ENCODE measurements at regions not wholly inside any gene's neighbourhood (a gene's known extent, or its start where the extent isn't known, plus 50 kb on each side); places are given as distances from the start of the nearest gene placed in this dataset.

DNA sequence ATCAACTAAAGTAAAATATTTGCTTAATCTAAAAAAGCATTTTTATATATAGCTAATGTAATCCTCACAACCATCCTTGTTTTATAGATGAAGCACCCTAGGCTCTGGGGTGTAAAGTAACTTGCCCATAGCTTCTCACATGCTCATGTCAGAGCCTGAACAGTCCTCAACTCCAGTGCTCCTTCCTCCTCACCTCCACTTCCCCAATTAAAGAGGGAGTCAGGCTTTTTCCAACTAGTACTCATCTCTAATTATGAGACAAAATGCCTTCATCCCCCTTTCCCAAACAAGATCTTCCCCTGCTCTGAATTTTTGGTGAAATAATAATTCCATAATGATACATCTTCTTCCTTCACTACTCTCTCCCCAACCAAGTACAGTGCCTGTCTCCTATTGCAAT is 290.8 kb upstream of the PRDM1 start:
- DNase-seq (ENCODE audit: low read depth, low spot score) (no peak), FAIRE-seq (no peak)
- no peak overlapping the region for H2AFZ ChIP-seq (ENCODE audit: low read depth, low read length)
- peaks cover 0 to 2% of the 10 kb centered on the region in 2 experiments for H3K27me3 ChIP-seq (ENCODE audit: control insufficient read depth in 2 of 2, insufficient read depth in 2 of 2, low read length in 2 of 2)
- no peak overlapping the region for H3K4me3 ChIP-seq (replicated peaks in 1 of 3; ENCODE audit: insufficient read depth in 1 of 3, low read depth in 1 of 3, low read length in 3 of 3)
- no peaks in the 10 kb centered on the region for H4K20me1 ChIP-seq (replicated peaks; ENCODE audit: control insufficient read depth, extremely low read depth, insufficient read depth, low read length)
- no peaks in the 10 kb centered on the region for H3K4me1 ChIP-seq (ENCODE audit: control insufficient read depth, extremely low read depth, insufficient read depth, low read length)
- ChIA-PET CTCF (no interaction called here), POLR2A (no interaction called here)
- H3K79me2 ChIP-seq (ENCODE audit: control insufficient read depth, insufficient read depth, low read length), result no peaks in the 10 kb centered on the region
- intact Hi-C loops (cut with micrococcal nuclease), result no loop called here
- H3K36me3 ChIP-seq (ENCODE audit: control insufficient read depth in 2 of 2, extremely low read depth in 1 of 2, insufficient read depth in 2 of 2, low read length in 2 of 2), result no peaks in the 10 kb centered on the region
- no peak overlapping the region for H3K9ac ChIP-seq (replicated peaks; ENCODE audit: extremely low read depth, insufficient read depth, low read length)
- H3K27ac ChIP-seq (ENCODE audit: insufficient read depth, low read depth, low read length), result no peak overlapping the region
- no peak overlapping the region for H3K4me2 ChIP-seq (ENCODE audit: insufficient read depth, low read length)
- no TSS peak for BruUV-seq (replicated peaks)
- dilution Hi-C loops (cut with MboI; ENCODE audit: extremely low pct_ligation_motif_present, low sequenced_read_pairs), result no loop called here
- no peak for TF ChIP-seq FOS (IDR thresholded peaks at IDR 0.05; ENCODE audit: borderline replicate concordance, insufficient read depth, low read length)
- TF ChIP-seq, protein P1, sequence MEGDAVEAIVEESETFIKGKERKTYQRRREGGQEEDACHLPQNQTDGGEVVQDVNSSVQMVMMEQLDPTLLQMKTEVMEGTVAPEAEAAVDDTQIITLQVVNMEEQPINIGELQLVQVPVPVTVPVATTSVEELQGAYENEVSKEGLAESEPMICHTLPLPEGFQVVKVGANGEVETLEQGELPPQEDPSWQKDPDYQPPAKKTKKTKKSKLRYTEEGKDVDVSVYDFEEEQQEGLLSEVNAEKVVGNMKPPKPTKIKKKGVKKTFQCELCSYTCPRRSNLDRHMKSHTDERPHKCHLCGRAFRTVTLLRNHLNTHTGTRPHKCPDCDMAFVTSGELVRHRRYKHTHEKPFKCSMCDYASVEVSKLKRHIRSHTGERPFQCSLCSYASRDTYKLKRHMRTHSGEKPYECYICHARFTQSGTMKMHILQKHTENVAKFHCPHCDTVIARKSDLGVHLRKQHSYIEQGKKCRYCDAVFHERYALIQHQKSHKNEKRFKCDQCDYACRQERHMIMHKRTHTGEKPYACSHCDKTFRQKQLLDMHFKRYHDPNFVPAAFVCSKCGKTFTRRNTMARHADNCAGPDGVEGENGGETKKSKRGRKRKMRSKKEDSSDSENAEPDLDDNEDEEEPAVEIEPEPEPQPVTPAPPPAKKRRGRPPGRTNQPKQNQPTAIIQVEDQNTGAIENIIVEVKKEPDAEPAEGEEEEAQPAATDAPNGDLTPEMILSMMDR (IDR thresholded peaks at IDR 0.05; ENCODE audit: extremely low read depth in 1 of 2, insufficient read depth in 1 of 2, low read depth in 1 of 2, low read length in 2 of 2), result no peak
- H3K9me1 ChIP-seq (replicated peaks; ENCODE audit: control insufficient read depth, extremely low read depth, insufficient read depth, low read length), result no peaks in the 10 kb centered on the region
- no peaks in the 10 kb centered on the region for H3K9me3 ChIP-seq (replicated peaks; ENCODE audit: control insufficient read depth, insufficient read depth, low read length)

DNA sequence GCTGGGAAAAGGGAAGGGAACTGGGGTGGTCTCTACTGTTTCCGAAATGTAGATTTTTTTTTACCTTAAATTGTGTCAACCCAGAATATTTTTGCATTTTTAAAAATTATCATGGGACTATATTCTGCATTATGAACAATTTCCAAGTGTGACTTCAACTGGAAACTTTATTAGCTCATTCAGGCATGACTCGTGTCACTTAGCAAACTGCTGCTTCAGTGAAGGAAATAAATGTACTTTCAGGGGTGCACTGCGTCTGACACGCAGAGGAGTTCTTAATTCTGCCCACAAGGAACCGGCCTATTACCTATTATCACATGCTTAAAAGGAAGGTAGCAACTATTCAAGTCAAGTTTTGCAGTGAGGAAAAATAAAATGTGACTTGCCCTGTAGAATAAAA is 291.3 kb upstream of the PRDM1 start:
- no peak overlapping the region for H3K9ac ChIP-seq (replicated peaks; ENCODE audit: extremely low read depth, insufficient read depth, low read length)
- no peaks in the 10 kb centered on the region for H3K4me1 ChIP-seq (ENCODE audit: control insufficient read depth, extremely low read depth, insufficient read depth, low read length)
- DNase-seq (ENCODE audit: low read depth, low spot score), result no peak
- no peak for TF ChIP-seq POLR2AphosphoS5 (IDR thresholded peaks at IDR 0.05; ENCODE audit: insufficient read depth, low read depth, low read length)
- TF ChIP-seq, protein P1 (IDR thresholded peaks at IDR 0.05; ENCODE audit: extremely low read depth in 1 of 2, insufficient read depth in 1 of 2, low read depth in 1 of 2, low read length in 2 of 2), result no peak
- TF ChIP-seq, protein P2, sequence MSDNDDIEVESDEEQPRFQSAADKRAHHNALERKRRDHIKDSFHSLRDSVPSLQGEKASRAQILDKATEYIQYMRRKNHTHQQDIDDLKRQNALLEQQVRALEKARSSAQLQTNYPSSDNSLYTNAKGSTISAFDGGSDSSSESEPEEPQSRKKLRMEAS (IDR thresholded peaks at IDR 0.05; ENCODE audit: insufficient read depth, insufficient read length), result no peak
- H3K36me3 ChIP-seq (ENCODE audit: control insufficient read depth in 2 of 2, extremely low read depth in 1 of 2, insufficient read depth in 2 of 2, low read length in 2 of 2), result no peaks in the 10 kb centered on the region
- no peak overlapping the region for H3K27ac ChIP-seq (ENCODE audit: insufficient read depth, low read depth, low read length)
- no peak overlapping the region for H3K4me3 ChIP-seq (replicated peaks in 1 of 3; ENCODE audit: insufficient read depth in 1 of 3, low read depth in 1 of 3, low read length in 3 of 3)
- H3K4me2 ChIP-seq (ENCODE audit: insufficient read depth, low read length), result no peak overlapping the region
- H3K27me3 ChIP-seq (ENCODE audit: control insufficient read depth in 2 of 2, insufficient read depth in 2 of 2, low read length in 2 of 2), result peaks cover 0 to 2% of the 10 kb centered on the region in 2 experiments
- H4K20me1 ChIP-seq (replicated peaks; ENCODE audit: control insufficient read depth, extremely low read depth, insufficient read depth, low read length), result no peaks in the 10 kb centered on the region
- no peak overlapping the region for H2AFZ ChIP-seq (ENCODE audit: low read depth, low read length)
- H3K9me1 ChIP-seq (replicated peaks; ENCODE audit: control insufficient read depth, extremely low read depth, insufficient read depth, low read length), result no peaks in the 10 kb centered on the region
- no peaks in the 10 kb centered on the region for H3K79me2 ChIP-seq (ENCODE audit: control insufficient read depth, insufficient read depth, low read length)
- dilution Hi-C loops (cut with MboI; ENCODE audit: extremely low pct_ligation_motif_present, low sequenced_read_pairs) (no loop called here), intact Hi-C loops (cut with micrococcal nuclease) (no loop called here)
- CTCF ChIA-PET, result interaction anchor here (0.8 kb wide), 1 partner anchor 50 kb away, joined by 3 read pairs; no protein-coding TSS in a partner anchor
- H3K9me3 ChIP-seq (replicated peaks; ENCODE audit: control insufficient read depth, insufficient read depth, low read length), result no peaks in the 10 kb centered on the region
- POLR2A ChIA-PET, result no interaction called here
- no peak for FAIRE-seq
- BruUV-seq (replicated peaks), result no TSS peak
